ENCODE measurements at regions not wholly inside any gene's neighbourhood (a gene's known extent, or its start where the extent isn't known, plus 50 kb on each side); places are given as distances from the start of the nearest gene placed in this dataset.
A peak's percentile ranks its signal among the peaks of the same experiment; 100 is the strongest.
"Not testable (repeated sequence)": the region's sequence is repeated elsewhere in the genome, so short reads cannot be mapped to it uniquely, and the experiment has no call there.

DNA sequence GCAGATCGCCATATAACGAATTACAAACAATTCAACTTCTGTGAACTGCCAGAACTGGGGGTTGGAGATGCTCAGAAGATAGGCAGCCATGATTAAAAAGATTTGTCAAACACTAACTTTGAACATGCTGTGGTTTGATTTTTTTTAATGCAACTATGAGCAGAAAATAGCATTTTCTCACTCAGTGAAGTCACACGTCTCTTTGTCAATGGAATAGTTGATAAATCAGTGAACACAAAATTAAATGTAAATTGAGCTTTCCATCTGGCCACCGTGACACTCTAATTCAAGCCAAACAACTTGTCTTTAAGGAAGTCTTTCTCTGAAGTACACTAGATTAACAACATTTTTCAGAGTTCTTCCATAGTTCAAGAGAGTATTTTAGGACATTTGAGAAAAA is 228.6 kb upstream of the LINC00305 start:
- peaks cover 37% of the 10 kb centered on the region for H3K36me3 ChIP-seq (replicated peaks; ENCODE audit: low read depth, low read length)
- no peaks in the 10 kb centered on the region for H3K79me2 ChIP-seq (ENCODE audit: low read length)
- peaks cover 25% of the 10 kb centered on the region for H3K4me1 ChIP-seq (ENCODE audit: low read length)
- TF ChIP-seq EZH2phosphoT487 (IDR thresholded peaks at IDR 0.05; ENCODE audit: low read depth), result no peak
- TF ChIP-seq CTCF (IDR thresholded peaks at IDR 0.05; ENCODE audit: low read depth, low read length), result no peak
- no peak overlapping the region for H3K9ac ChIP-seq (ENCODE audit: low read length)
- H3K4me2 ChIP-seq (ENCODE audit: low read length), result no peak overlapping the region
- H3K4me3 ChIP-seq (ENCODE audit: low read length), result no peak overlapping the region
- H2AFZ ChIP-seq (ENCODE audit: low read depth, low read length), result no peak overlapping the region
- no peak overlapping the region for H3K27ac ChIP-seq (ENCODE audit: low read length)
- H3K27me3 ChIP-seq (ENCODE audit: low read depth, low read length), result no peaks in the 10 kb centered on the region
- peaks cover 24% of the 10 kb centered on the region for H3K9me3 ChIP-seq (ENCODE audit: insufficient read depth, low read length)
- H4K20me1 ChIP-seq (ENCODE audit: insufficient read depth, low read length), result no peaks in the 10 kb centered on the region

DNA sequence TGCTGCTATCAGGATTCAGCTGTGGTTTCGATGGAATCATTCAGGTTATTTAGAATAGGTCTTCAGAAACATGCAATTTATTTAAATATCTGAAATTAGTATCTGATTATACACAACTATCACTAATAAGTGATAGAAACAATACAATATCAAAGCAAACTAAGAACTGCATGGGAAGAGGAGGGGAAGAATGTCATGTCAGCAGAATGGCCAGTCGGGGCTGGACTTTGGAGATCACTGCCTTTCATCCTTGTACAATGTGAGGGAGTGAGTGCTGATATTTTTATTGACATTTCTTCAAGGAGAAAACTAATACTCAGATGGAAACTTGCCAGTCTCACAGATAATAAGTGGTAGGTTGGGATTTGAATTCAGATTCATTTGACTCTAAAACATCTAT is 224.0 kb upstream of the LINC00305 start:
- Histone ChIP-seq H3K4me3 (ENCODE audit: low read length) (no peak overlapping the region), H2AFZ (ENCODE audit: low read depth, low read length) (no peak overlapping the region), H3K36me3 (replicated peaks; ENCODE audit: low read depth, low read length) (peaks cover 8% of the 10 kb centered on the region), H4K20me1 (ENCODE audit: insufficient read depth, low read length) (no peaks in the 10 kb centered on the region), H3K27ac (ENCODE audit: low read length) (no peak overlapping the region), H3K9me3 (ENCODE audit: insufficient read depth, low read length) (peaks cover 15% of the 10 kb centered on the region; the same call in 1 of the 2 replicates), H3K9ac (ENCODE audit: low read length) (no peak overlapping the region), H3K4me1 (ENCODE audit: low read length) (no peaks in the 10 kb centered on the region), H3K79me2 (ENCODE audit: low read length) (no peaks in the 10 kb centered on the region), H3K27me3 (ENCODE audit: low read depth, low read length) (no peaks in the 10 kb centered on the region), H3K4me2 (ENCODE audit: low read length) (no peak overlapping the region)
- no peak for TF ChIP-seq EZH2phosphoT487 (IDR thresholded peaks at IDR 0.05; ENCODE audit: low read depth)
- TF ChIP-seq CTCF (IDR thresholded peaks at IDR 0.05; ENCODE audit: low read depth, low read length), result no peak

GRCh38 chr18:64369830-64370440 is 221.0 kb upstream of the LINC00305 start:
- H3K79me2 ChIP-seq (ENCODE audit: low read length); H3K27me3 ChIP-seq (ENCODE audit: low read depth, low read length); H3K4me2 ChIP-seq (ENCODE audit: low read length); H2AFZ ChIP-seq (ENCODE audit: low read depth, low read length); H3K36me3 ChIP-seq (replicated peaks; ENCODE audit: low read depth, low read length); H4K20me1 ChIP-seq (ENCODE audit: insufficient read depth, low read length); H3K9ac ChIP-seq (ENCODE audit: low read length); H3K4me1 ChIP-seq (ENCODE audit: low read length); H3K27ac ChIP-seq (ENCODE audit: low read length); H3K4me3 ChIP-seq (ENCODE audit: low read length): not testable (repeated sequence)
- H3K9me3 ChIP-seq (ENCODE audit: insufficient read depth, low read length), result peaks cover 17% of the 10 kb centered on the region; the same call in 1 of the 2 replicates

DNA sequence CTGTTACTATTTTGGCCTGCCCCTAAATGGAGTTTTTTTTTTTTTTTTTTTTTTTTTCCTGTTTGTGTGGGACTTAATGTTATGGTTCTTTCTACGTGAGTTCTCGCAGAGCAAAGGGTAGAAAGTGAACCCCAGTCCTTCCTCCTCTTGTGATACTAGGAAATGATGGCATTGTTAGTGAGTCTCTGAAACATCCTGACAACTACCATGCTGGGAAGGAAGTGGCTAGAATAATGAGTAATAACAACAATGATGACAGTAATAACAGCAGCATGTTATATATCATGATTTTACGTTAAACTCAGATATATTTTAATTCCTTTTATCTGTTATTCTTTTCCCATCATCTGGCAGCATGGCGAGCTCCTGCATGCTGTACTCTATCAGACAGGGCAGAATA is 216.2 kb upstream of the LINC00305 start:
- Histone ChIP-seq H3K27ac (ENCODE audit: low read length) (no peak overlapping the region), H3K4me1 (ENCODE audit: low read length) (peaks cover 7% of the 10 kb centered on the region), H4K20me1 (ENCODE audit: insufficient read depth, low read length) (no peaks in the 10 kb centered on the region), H3K27me3 (ENCODE audit: low read depth, low read length) (no peaks in the 10 kb centered on the region), H2AFZ (ENCODE audit: low read depth, low read length) (0 out of 2 replicates have a peak overlapping the region, but pooled peaks have one; percentile 24), H3K9ac (ENCODE audit: low read length) (no peak overlapping the region), H3K36me3 (replicated peaks; ENCODE audit: low read depth, low read length) (peaks cover 9% of the 10 kb centered on the region), H3K79me2 (ENCODE audit: low read length) (no peaks in the 10 kb centered on the region), H3K4me3 (ENCODE audit: low read length) (no peak overlapping the region), H3K9me3 (ENCODE audit: insufficient read depth, low read length) (peaks cover 38% of the 10 kb centered on the region), H3K4me2 (ENCODE audit: low read length) (no peak overlapping the region)
- TF ChIP-seq EZH2phosphoT487 (IDR thresholded peaks at IDR 0.05; ENCODE audit: low read depth) (no peak), CTCF (IDR thresholded peaks at IDR 0.05; ENCODE audit: low read depth, low read length) (no peak)

Measured in OCI-LY3 (cell line).